ENCODE measurements at regions not wholly inside any gene's neighbourhood (a gene's known extent, or its start where the extent isn't known, plus 50 kb on each side); places are given as distances from the start of the nearest gene placed in this dataset.

- intact Hi-C loops (cut with micrococcal nuclease) (no loop called here), dilution Hi-C loops (cut with MboI; ENCODE audit: extremely low pct_ligation_motif_present, low sequenced_read_pairs) (no loop called here)
- peaks cover 56% of the 10 kb centered on the region for H3K4me1 ChIP-seq (ENCODE audit: control insufficient read depth, extremely low read depth, insufficient read depth, low read length)
- H3K9me1 ChIP-seq (replicated peaks; ENCODE audit: control insufficient read depth, extremely low read depth, insufficient read depth, low read length) = no peaks in the 10 kb centered on the region
- DNase-seq (ENCODE audit: low read depth, low spot score) (peak; percentile 81), FAIRE-seq (no peak)
- H3K9me3 ChIP-seq (replicated peaks; ENCODE audit: control insufficient read depth, insufficient read depth, low read length) = no peaks in the 10 kb centered on the region
- H3K27ac ChIP-seq (ENCODE audit: insufficient read depth, low read depth, low read length) = peak overlapping the region; percentile 86
- ChIA-PET CTCF (interaction anchor here (0.7 kb wide), 1 partner anchor 480 kb away, joined by 3 read pairs; no protein-coding TSS in a partner anchor), POLR2A (no interaction called here)
- peak overlapping the region; percentile 38 for H3K9ac ChIP-seq (replicated peaks; ENCODE audit: extremely low read depth, insufficient read depth, low read length)
- peak overlapping the region; percentile 17 for H3K4me2 ChIP-seq (ENCODE audit: insufficient read depth, low read length)
- no TSS peak for BruUV-seq (replicated peaks)
- H2AFZ ChIP-seq (ENCODE audit: low read depth, low read length) = no peak overlapping the region
- H3K4me3 ChIP-seq (replicated peaks in 1 of 3; ENCODE audit: insufficient read depth in 1 of 3, low read depth in 1 of 3, low read length in 3 of 3) = no peak overlapping the region
- H3K27me3 ChIP-seq (ENCODE audit: control insufficient read depth in 2 of 2, insufficient read depth in 2 of 2, low read length in 2 of 2) = no peaks in the 10 kb centered on the region
- H3K36me3 ChIP-seq (ENCODE audit: control insufficient read depth in 2 of 2, extremely low read depth in 1 of 2, insufficient read depth in 2 of 2, low read length in 2 of 2) = no peaks in the 10 kb centered on the region
- TF ChIP-seq JUN (IDR thresholded peaks at IDR 0.05; ENCODE audit: borderline replicate concordance, insufficient read depth, insufficient read length, low read depth) (peak; percentile 73), EZH2 (IDR thresholded peaks at IDR 0.05; ENCODE audit: borderline replicate concordance, low read depth, low read length, severe bottlenecking) (no peak), FOS (IDR thresholded peaks at IDR 0.05; ENCODE audit: borderline replicate concordance, insufficient read depth, low read length) (no peak), POLR2A (IDR thresholded peaks at IDR 0.05; ENCODE audit: low read depth, low read length) (no peak), GATA2 (IDR thresholded peaks at IDR 0.05; ENCODE audit: insufficient read depth, insufficient read length, low read depth, low read length) (no peak)
- TF ChIP-seq, protein P1, sequence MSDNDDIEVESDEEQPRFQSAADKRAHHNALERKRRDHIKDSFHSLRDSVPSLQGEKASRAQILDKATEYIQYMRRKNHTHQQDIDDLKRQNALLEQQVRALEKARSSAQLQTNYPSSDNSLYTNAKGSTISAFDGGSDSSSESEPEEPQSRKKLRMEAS (IDR thresholded peaks at IDR 0.05; ENCODE audit: insufficient read depth, insufficient read length) = peak; percentile 57
- H3K79me2 ChIP-seq (ENCODE audit: control insufficient read depth, insufficient read depth, low read length) = no peaks in the 10 kb centered on the region
- H4K20me1 ChIP-seq (replicated peaks; ENCODE audit: control insufficient read depth, extremely low read depth, insufficient read depth, low read length) = no peaks in the 10 kb centered on the region
These were observed 126.9 kb upstream of the CNTN4 start for GRCh38 chr3:1971780-1972179.

DNA sequence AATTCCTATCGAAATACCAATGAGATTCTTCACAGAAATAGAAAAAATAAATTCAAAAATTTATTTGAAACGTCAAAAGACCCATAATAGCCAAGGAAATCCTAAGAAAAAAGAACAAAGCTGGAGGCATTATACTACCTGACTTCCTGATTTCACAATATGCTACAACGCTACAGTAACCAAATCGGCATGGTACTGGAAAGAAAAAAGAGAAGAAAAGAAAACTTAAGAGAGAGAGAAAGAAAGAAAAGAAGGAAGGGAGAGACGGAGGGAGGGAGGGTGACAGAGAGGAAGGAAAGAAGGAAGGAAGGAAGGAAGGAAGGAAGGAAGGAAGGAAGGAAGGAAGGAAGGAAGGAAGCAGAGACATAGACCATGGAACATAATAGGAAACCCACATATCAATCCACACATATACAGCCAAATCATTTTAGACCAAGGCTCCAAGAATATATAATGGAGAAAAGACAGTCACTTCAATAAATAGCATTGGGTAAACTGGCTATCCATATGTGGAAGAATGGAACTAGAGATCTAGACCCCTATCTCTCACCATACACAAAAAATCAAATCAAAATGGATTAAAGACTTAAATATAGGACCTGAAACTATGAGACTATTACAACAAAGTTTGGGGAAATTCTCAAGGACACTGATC lies 118.6 kb upstream of the CNTN4 start:
- H2AFZ ChIP-seq (ENCODE audit: low read depth, low read length) = no peak overlapping the region
- intact Hi-C loops (cut with micrococcal nuclease) (no loop called here), dilution Hi-C loops (cut with MboI; ENCODE audit: extremely low pct_ligation_motif_present, low sequenced_read_pairs) (no loop called here)
- ChIA-PET POLR2A (no interaction called here), CTCF (no interaction called here)
- H3K36me3 ChIP-seq (ENCODE audit: control insufficient read depth in 2 of 2, extremely low read depth in 1 of 2, insufficient read depth in 2 of 2, low read length in 2 of 2) = no peaks in the 10 kb centered on the region
- no peaks in the 10 kb centered on the region for H3K27me3 ChIP-seq (ENCODE audit: control insufficient read depth in 2 of 2, insufficient read depth in 2 of 2, low read length in 2 of 2)
- H3K4me1 ChIP-seq (ENCODE audit: control insufficient read depth, extremely low read depth, insufficient read depth, low read length) = no peaks in the 10 kb centered on the region
- H3K27ac ChIP-seq (ENCODE audit: insufficient read depth, low read depth, low read length) = no peak overlapping the region
- no peak for TF ChIP-seq MYC (IDR thresholded peaks at IDR 0.05; ENCODE audit: low read depth, low read length)
- no peak for TF ChIP-seq FOS (IDR thresholded peaks at IDR 0.05; ENCODE audit: borderline replicate concordance, insufficient read depth, low read length)
- no peak for TF ChIP-seq POLR2AphosphoS5 (IDR thresholded peaks at IDR 0.05; ENCODE audit: insufficient read depth, low read depth, low read length)
- TF ChIP-seq, protein P1 (IDR thresholded peaks at IDR 0.05; ENCODE audit: insufficient read depth, insufficient read length) = no peak
- TF ChIP-seq JUN (IDR thresholded peaks at IDR 0.05; ENCODE audit: borderline replicate concordance, insufficient read depth, insufficient read length, low read depth) = no peak
- TF ChIP-seq GATA2 (IDR thresholded peaks at IDR 0.05; ENCODE audit: insufficient read depth, insufficient read length, low read depth, low read length) = no peak
- TF ChIP-seq POLR2A (IDR thresholded peaks at IDR 0.05; ENCODE audit: low read depth, low read length) = no peak
- TF ChIP-seq, protein P2, sequence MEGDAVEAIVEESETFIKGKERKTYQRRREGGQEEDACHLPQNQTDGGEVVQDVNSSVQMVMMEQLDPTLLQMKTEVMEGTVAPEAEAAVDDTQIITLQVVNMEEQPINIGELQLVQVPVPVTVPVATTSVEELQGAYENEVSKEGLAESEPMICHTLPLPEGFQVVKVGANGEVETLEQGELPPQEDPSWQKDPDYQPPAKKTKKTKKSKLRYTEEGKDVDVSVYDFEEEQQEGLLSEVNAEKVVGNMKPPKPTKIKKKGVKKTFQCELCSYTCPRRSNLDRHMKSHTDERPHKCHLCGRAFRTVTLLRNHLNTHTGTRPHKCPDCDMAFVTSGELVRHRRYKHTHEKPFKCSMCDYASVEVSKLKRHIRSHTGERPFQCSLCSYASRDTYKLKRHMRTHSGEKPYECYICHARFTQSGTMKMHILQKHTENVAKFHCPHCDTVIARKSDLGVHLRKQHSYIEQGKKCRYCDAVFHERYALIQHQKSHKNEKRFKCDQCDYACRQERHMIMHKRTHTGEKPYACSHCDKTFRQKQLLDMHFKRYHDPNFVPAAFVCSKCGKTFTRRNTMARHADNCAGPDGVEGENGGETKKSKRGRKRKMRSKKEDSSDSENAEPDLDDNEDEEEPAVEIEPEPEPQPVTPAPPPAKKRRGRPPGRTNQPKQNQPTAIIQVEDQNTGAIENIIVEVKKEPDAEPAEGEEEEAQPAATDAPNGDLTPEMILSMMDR (IDR thresholded peaks at IDR 0.05; ENCODE audit: extremely low read depth in 1 of 2, insufficient read depth in 1 of 2, low read depth in 1 of 2, low read length in 2 of 2) = no peak
- no TSS peak for BruUV-seq (replicated peaks)
- no peaks in the 10 kb centered on the region for H3K9me3 ChIP-seq (replicated peaks; ENCODE audit: control insufficient read depth, insufficient read depth, low read length)
- H3K9me1 ChIP-seq (replicated peaks; ENCODE audit: control insufficient read depth, extremely low read depth, insufficient read depth, low read length) = no peaks in the 10 kb centered on the region
- no peak for FAIRE-seq
- H3K4me2 ChIP-seq (ENCODE audit: insufficient read depth, low read length) = no peak overlapping the region
- no peak overlapping the region for H3K4me3 ChIP-seq (replicated peaks in 1 of 3; ENCODE audit: insufficient read depth in 1 of 3, low read depth in 1 of 3, low read length in 3 of 3)
- no peaks in the 10 kb centered on the region for H4K20me1 ChIP-seq (replicated peaks; ENCODE audit: control insufficient read depth, extremely low read depth, insufficient read depth, low read length)
- no peak overlapping the region for H3K9ac ChIP-seq (replicated peaks; ENCODE audit: extremely low read depth, insufficient read depth, low read length)
- H3K79me2 ChIP-seq (ENCODE audit: control insufficient read depth, insufficient read depth, low read length) = no peaks in the 10 kb centered on the region
- no peak for DNase-seq (ENCODE audit: low read depth, low spot score)
